ENCODE measurements at regions not wholly inside any gene's neighbourhood (a gene's known extent, or its start where the extent isn't known, plus 50 kb on each side); places are given as distances from the start of the nearest gene placed in this dataset.

- Histone ChIP-seq H3K4me3 (ENCODE audit: extremely low read depth in 1 of 4, insufficient read depth in 2 of 4, low read depth in 3 of 4, low read length in 4 of 4) (no peak overlapping the region), H3K18ac (ENCODE audit: extremely low read depth, low read length) (no peak overlapping the region), H3K79me2 (ENCODE audit: control insufficient read depth in 1 of 2, insufficient read depth in 2 of 2, low read length in 2 of 2) (no peaks in the 10 kb centered on the region), H2BK5ac (ENCODE audit: low read depth, low read length) (no peak overlapping the region), H4K91ac (replicated peaks; ENCODE audit: insufficient read length, low read length) (no peak overlapping the region), H2BK15ac (ENCODE audit: low read length) (no peak overlapping the region), H3K27me3 (replicated peaks in 1 of 4; ENCODE audit: control insufficient read depth in 3 of 4, extremely low read depth in 1 of 4, insufficient read depth in 3 of 4, low read length in 3 of 4) (no peaks in the 10 kb centered on the region), H3K56ac (replicated peaks; ENCODE audit: insufficient read length, low read depth, low read length) (no peak overlapping the region), H4K5ac (ENCODE audit: insufficient read length, low read depth, low read length) (no peak overlapping the region), H2BK20ac (ENCODE audit: low read length) (no peak overlapping the region), H2BK120ac (replicated peaks; ENCODE audit: low read depth, low read length) (no peak overlapping the region), H3K23ac (ENCODE audit: insufficient read length) (no peak overlapping the region), H4K20me1 (replicated peaks in 1 of 2; ENCODE audit: control insufficient read depth in 1 of 2, insufficient read depth in 2 of 2, low read length in 2 of 2) (no peaks in the 10 kb centered on the region), H2AFZ (ENCODE audit: low read length) (no peak overlapping the region), H4K8ac (ENCODE audit: extremely low read depth, insufficient read depth, low read length) (no peak overlapping the region), H3K36me3 (ENCODE audit: control insufficient read depth in 2 of 4, insufficient read depth in 4 of 4, low read length in 3 of 4) (no peaks in the 10 kb centered on the region), H2BK12ac (ENCODE audit: low read depth, low read length) (no peak overlapping the region), H3K4ac (replicated peaks; ENCODE audit: insufficient read length, low read depth, low read length) (no peak overlapping the region), H3K27ac (ENCODE audit: low read depth, low read length) (no peak overlapping the region), H2AK5ac (ENCODE audit: low read depth, low read length) (no peak overlapping the region), H3K4me2 (ENCODE audit: insufficient read depth in 1 of 2, low read depth in 2 of 2, low read length in 2 of 2) (no peak overlapping the region), H3K4me1 (replicated peaks in 1 of 4; ENCODE audit: control insufficient read depth in 3 of 4, insufficient read depth in 4 of 4, low read length in 3 of 4) (no peaks in the 10 kb centered on the region), H3K79me1 (ENCODE audit: low read depth, low read length) (no peaks in the 10 kb centered on the region), H3K14ac (ENCODE audit: insufficient read length) (no peak overlapping the region), H3K23me2 (ENCODE audit: low read depth, low read length) (no peaks in the 10 kb centered on the region), H3K9me3 (ENCODE audit: insufficient read depth in 2 of 2, low read depth in 1 of 2, low read length in 1 of 2) (no peaks in the 10 kb centered on the region), H3K9ac (replicated peaks in 1 of 4; ENCODE audit: extremely low read depth in 1 of 4, low read depth in 3 of 4, low read length in 3 of 4) (no peak overlapping the region)
- ChIA-PET POLR2A (ENCODE audit: partially characterized antibody) (no interaction called here), CTCF (ENCODE audit: partially characterized antibody) (interaction anchor here (0.7 to 0.8 kb wide), 2 partner anchors 262 to 277 kb away, joined by 3 to 5 read pairs; no protein-coding TSS in a partner anchor)
- 93% methylated on average over 7 of the region's 7 CpGs; no CpG with 5 or more reads in 1 of the 2 experiments for WGBS, 2 experiments (ENCODE audit: extremely low coverage in 1 of 2, insufficient coverage in 1 of 2, insufficient read length in 1 of 2, insufficient replicate concordance in 2 of 2, low coverage in 1 of 2, low lambda C conversion rate in 2 of 2, missing lambda C conversion rate in 1 of 2)
- DNase-seq (ENCODE audit: low read depth in 1 of 2, low spot score in 2 of 2) (no peak), FAIRE-seq (no peak)
- TF ChIP-seq YY1 (IDR thresholded peaks at IDR 0.05; ENCODE audit: low read depth, low read length) (no peak), SRF (IDR thresholded peaks at IDR 0.05; ENCODE audit: low read depth, low read length) (no peak), RBBP5 (IDR thresholded peaks at IDR 0.05; ENCODE audit: borderline replicate concordance, low read depth, low read length) (no peak), ZNF274 (IDR thresholded peaks at IDR 0.05; ENCODE audit: borderline replicate concordance, extremely low read depth, low read length) (no peak), BCL11A (IDR thresholded peaks at IDR 0.05; ENCODE audit: low read depth in 2 of 2, low read length in 2 of 2) (no peak), BRCA1 (IDR thresholded peaks at IDR 0.05; ENCODE audit: low read depth, low read length) (no peak), SIN3A (conservative IDR thresholded peaks at IDR 0.05 in 1 of 2, IDR thresholded peaks at IDR 0.05 in 1 of 2; ENCODE audit: low read depth in 1 of 2, low read length in 2 of 2) (no peak)
Observed at GRCh38 chr3:76310667-76311066, 525.3 kb upstream of the ZNF717 start.

Data from H1 (cell line).